HepG2 (cell line): ENCODE measurements at regions not wholly inside any gene's neighbourhood (a gene's known extent, or its start where the extent isn't known, plus 50 kb on each side); places are given as distances from the start of the nearest gene placed in this dataset.

Experiments used
- ATAC-seq: fragments of 200-7000 bp; cut with Tn5 transposase; 3 replicates; pipeline ENCODE4 v1.9.1; 2020; ENCODE audit warnings: mild to moderate bottlenecking, moderate library complexity
- BruUV-seq: library from RNA; stranded (reverse); fragments of 400-500 nt; replicated peaks from 2 replicates; lab custom pipeline; 2021; lab: Mats Ljungman, UMichigan
- CTCF ChIA-PET: fragments of 300-600 bp; formaldehyde crosslinking; extraction: SDS; loops from one replicate; lab custom pipeline; 2021; ENCODE audit warnings: low total read pairs, inconsistent platforms, low intra/inter-chr PET ratio; lab: Yijun Ruan, JAX
- POLR2A ChIA-PET: fragments of 350-600 bp; sonication (Branson Sonifier 250); formaldehyde crosslinking; loops from one replicate; lab custom pipeline; 2020; ENCODE audit warnings: antibody characterized with exemption, inconsistent platforms; lab: Yijun Ruan, JAX
- DNase-seq: peaks from one replicate; pipeline ENCODE4 v3.0.0-alpha.2; 2015; ENCODE audit warnings: low spot score
- FAIRE-seq: peaks from 3 replicates; lab custom pipeline; 2011; peaks lifted over from hg19 to GRCh38; lab: Jason Lieb, UNC
- H2AFZ ChIP-seq: one replicate; pipeline ENCODE4 v1.6.1; 2011; ENCODE audit warnings: low read length, inconsistent platforms
- H3K27ac ChIP-seq: fragments of 300-600 bp; 3 replicates; pipeline ENCODE4 v1.8.0; 2011; ENCODE audit warnings: mixed run types, mild to moderate bottlenecking, mixed read lengths, low read length, inconsistent platforms; ENCODE audit not compliant: insufficient read depth; ENCODE audit errors: extremely low read length
- H3K27me3 ChIP-seq, 2 experiments: fragments of 200-600 bp in 1 of 2; 2 replicates in 1 of 2; 3 replicates in 1 of 2; pipeline versions ENCODE4 v1.6.0 to v1.8.0; 2011; ENCODE audit warnings: low read length in 2 of 2, mild to moderate bottlenecking in 2 of 2, moderate library complexity in 2 of 2, inconsistent platforms in 1 of 2; ENCODE audit not compliant: insufficient read depth in 2 of 2, control insufficient read depth in 1 of 2
- H3K36me3 ChIP-seq, 2 experiments: fragments of 200-600 bp in 1 of 2; replicated peaks in 1 of 2; 2 replicates in 1 of 2; 3 replicates in 1 of 2; pipeline versions ENCODE4 v1.5.1 to v1.8.0; 2011; ENCODE audit warnings: low read length in 2 of 2, inconsistent platforms in 1 of 2; ENCODE audit not compliant: insufficient read depth in 2 of 2, control insufficient read depth in 1 of 2
- H3K4me1 ChIP-seq: 2 replicates; pipeline ENCODE4 v1.5.1; 2012; ENCODE audit warnings: low read length, inconsistent platforms; ENCODE audit not compliant: insufficient read depth
- H3K4me2 ChIP-seq: 2 replicates; pipeline ENCODE4 v1.6.0; 2011; ENCODE audit warnings: low read depth, low read length, inconsistent platforms
- H3K4me3 ChIP-seq, 3 experiments: fragments of 200-600 bp in 1 of 3; sonication (generic), shearing (Covaris generic) in 1 of 3; replicated peaks in 1 of 3; 2 replicates each; pipeline ENCODE4 v1.5.1; 2011 to 2016; ENCODE audit warnings: low read length in 3 of 3, inconsistent platforms in 2 of 3, low read depth in 2 of 3, mild to moderate bottlenecking in 2 of 3, control low read depth in 1 of 3, mixed read lengths in 1 of 3; ENCODE audit not compliant: insufficient read depth in 1 of 3
- H3K79me2 ChIP-seq: one replicate; pipeline ENCODE4 v1.6.1; 2011; ENCODE audit warnings: low read length, inconsistent platforms; ENCODE audit not compliant: insufficient read depth
- H3K9ac ChIP-seq: 2 replicates; pipeline ENCODE4 v1.6.0; 2011; ENCODE audit warnings: mild to moderate bottlenecking, low read depth, low read length, inconsistent platforms; ENCODE audit not compliant: insufficient read depth
- H3K9me3 ChIP-seq: 2 replicates; pipeline ENCODE4 v1.5.1; 2012; ENCODE audit warnings: mild to moderate bottlenecking, low read length
- H4K20me1 ChIP-seq: 2 replicates; pipeline ENCODE4 v1.6.0; 2011; ENCODE audit warnings: inconsistent platforms, mild to moderate bottlenecking, low read length, moderate library complexity; ENCODE audit not compliant: insufficient read depth
- HOXD1 ChIP-seq: sonication (generic); formaldehyde crosslinking; IDR thresholded peaks from 2 replicates; pipeline ENCODE4 v1.5.0; 2020; ENCODE audit warnings: missing genetic modification reagents
- NFKBIZ ChIP-seq: IDR thresholded peaks from 2 replicates; pipeline ENCODE4 v1.6.1; 2018; ENCODE audit warnings: missing genetic modification reagents, missing compliant biosample characterization
- NRL ChIP-seq: sonication (generic); formaldehyde crosslinking; IDR thresholded peaks from 2 replicates; pipeline ENCODE4 v1.5.0; 2020; ENCODE audit warnings: missing genetic modification reagents, mild to moderate bottlenecking, moderate library complexity, borderline replicate concordance
- PHF8 ChIP-seq: sonication (generic); formaldehyde crosslinking; IDR thresholded peaks from 2 replicates; pipeline ENCODE4 v1.5.0; 2020; ENCODE audit warnings: missing genetic modification reagents
- SP1 ChIP-seq, 2 experiments: fragments of 450-650 bp in 1 of 2; sonication (generic) in 1 of 2; formaldehyde crosslinking in 1 of 2; IDR thresholded peaks; 2 replicates each; pipeline versions ENCODE4 v1.4.0 to v1.6.1; 2016 to 2020; ENCODE audit warnings: missing genetic modification reagents in 1 of 2
- STAT5B ChIP-seq: sonication (generic); formaldehyde crosslinking; IDR thresholded peaks from 2 replicates; pipeline ENCODE4 v1.4.0; 2020; ENCODE audit warnings: missing genetic modification reagents
- SYNCRIP ChIP-seq: fragments of 200-400 bp; formaldehyde crosslinking; IDR thresholded peaks from 2 replicates; pipeline ENCODE4 v1.6.1; 2018; ENCODE audit warnings: mild to moderate bottlenecking, low read depth, low read length; ENCODE audit not compliant: insufficient read depth
- ZFP36L2 ChIP-seq: sonication (generic); formaldehyde crosslinking; IDR thresholded peaks from 2 replicates; pipeline ENCODE4 v1.4.0; 2020; ENCODE audit warnings: missing genetic modification reagents
- ZNF331 ChIP-seq: sonication (generic); formaldehyde crosslinking; IDR thresholded peaks from 2 replicates; pipeline ENCODE4 v1.4.0; 2020; ENCODE audit warnings: missing genetic modification reagents
- ZNF567 ChIP-seq: sonication (generic); formaldehyde crosslinking; IDR thresholded peaks from 2 replicates; pipeline ENCODE4 v1.8.1; 2023; ENCODE audit warnings: mild to moderate bottlenecking, missing genetic modification reagents, borderline replicate concordance
- ZNF703 ChIP-seq: sonication (generic); formaldehyde crosslinking; IDR thresholded peaks from 2 replicates; pipeline ENCODE4 v1.5.1; 2020; ENCODE audit warnings: missing genetic modification reagents, mild to moderate bottlenecking, moderate library complexity, borderline replicate concordance
- WGBS: methylation state at CpG from one replicate; pipeline ENCODE4 v1.1.6; 2017; ENCODE audit warnings: low lambda C conversion rate; 5-methylcytosine and 5-hydroxymethylcytosine counted together
- in situ Hi-C: cut with HindIII; loops from 2 replicates; pipeline ENCODE4 v1.10.0; 2017; ENCODE audit warnings: low pct_unique_long_range_greater_than_20kb; ENCODE audit not compliant: extremely low pct_ligation_motif_present
- intact Hi-C: fragments of 100-400 bp; cut with micrococcal nuclease; formaldehyde crosslinking; loops from one replicate; pipeline ENCODE4 v1.10.0; 2022; ENCODE audit not compliant: unreplicated experiment
- TF ChIP-seq, protein P1 (sequence below): sonication (generic); formaldehyde crosslinking; IDR thresholded peaks from 2 replicates; pipeline ENCODE4 v1.4.0; 2020; ENCODE audit warnings: missing genetic modification reagents, borderline replicate concordance
- TF ChIP-seq, protein P2 (sequence below): sonication (generic); formaldehyde crosslinking; IDR thresholded peaks from 2 replicates; pipeline ENCODE4 v1.5.0; 2020; ENCODE audit warnings: mild to moderate bottlenecking, missing genetic modification reagents, borderline replicate concordance
- TF ChIP-seq, protein P3 (sequence below): sonication (generic); formaldehyde crosslinking; conservative IDR thresholded peaks from 2 replicates; pipeline ENCODE4 v1.4.0; 2020; ENCODE audit warnings: missing genetic modification reagents
- TF ChIP-seq, protein P4 (sequence below): sonication (generic); formaldehyde crosslinking; IDR thresholded peaks from 2 replicates; pipeline ENCODE4 v1.5.1; 2020; ENCODE audit warnings: missing genetic modification reagents, mild to moderate bottlenecking, borderline replicate concordance

DNA sequence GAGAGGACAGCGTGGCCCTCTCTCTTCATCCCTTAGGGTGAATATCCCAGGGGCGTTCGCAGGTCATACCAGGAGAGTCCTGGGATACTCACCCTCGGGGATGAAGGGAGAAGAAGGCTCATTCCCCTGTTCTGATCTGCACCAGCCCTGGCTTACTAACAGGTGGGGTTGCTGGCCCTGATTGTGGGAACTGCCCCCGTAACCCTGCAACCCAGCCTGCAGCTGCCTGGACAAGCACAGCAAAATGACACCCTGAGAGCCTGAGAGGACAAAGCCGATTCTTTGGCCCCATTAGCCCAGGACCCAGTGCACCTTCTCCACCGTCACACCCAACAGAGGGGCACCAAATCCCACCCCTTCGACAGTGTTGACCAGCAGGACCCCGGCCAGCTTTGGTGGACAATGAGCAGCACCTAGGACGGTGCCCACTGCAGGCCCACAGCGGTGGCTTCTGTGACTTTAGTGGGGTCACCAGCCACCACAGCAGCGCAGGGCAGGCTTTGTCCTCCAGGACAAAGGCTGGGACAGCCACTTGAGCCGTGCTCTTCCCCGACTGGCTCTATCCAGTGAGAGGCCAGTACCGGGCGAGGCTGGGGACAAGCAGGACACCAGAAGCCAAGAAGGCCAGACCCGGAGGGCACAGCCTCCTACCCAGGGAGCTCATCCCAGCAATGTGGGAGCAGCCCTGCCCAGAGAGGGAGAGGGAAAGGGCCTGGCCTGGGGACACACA, 98.5 kb upstream of the RTL6 start (continued):
- TF ChIP-seq ZNF567 (CRISPR knock-in tag) (no peak), HOXD1 (CRISPR knock-in tag) (no peak)
- TF ChIP-seq, protein P1, sequence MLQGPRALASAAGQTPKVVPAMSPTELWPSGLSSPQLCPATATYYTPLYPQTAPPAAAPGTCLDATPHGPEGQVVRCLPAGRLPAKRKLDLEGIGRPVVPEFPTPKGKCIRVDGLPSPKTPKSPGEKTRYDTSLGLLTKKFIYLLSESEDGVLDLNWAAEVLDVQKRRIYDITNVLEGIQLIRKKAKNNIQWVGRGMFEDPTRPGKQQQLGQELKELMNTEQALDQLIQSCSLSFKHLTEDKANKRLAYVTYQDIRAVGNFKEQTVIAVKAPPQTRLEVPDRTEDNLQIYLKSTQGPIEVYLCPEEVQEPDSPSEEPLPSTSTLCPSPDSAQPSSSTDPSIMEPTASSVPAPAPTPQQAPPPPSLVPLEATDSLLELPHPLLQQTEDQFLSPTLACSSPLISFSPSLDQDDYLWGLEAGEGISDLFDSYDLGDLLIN (CRISPR knock-in tag) = no peak
- TF ChIP-seq, protein P2, sequence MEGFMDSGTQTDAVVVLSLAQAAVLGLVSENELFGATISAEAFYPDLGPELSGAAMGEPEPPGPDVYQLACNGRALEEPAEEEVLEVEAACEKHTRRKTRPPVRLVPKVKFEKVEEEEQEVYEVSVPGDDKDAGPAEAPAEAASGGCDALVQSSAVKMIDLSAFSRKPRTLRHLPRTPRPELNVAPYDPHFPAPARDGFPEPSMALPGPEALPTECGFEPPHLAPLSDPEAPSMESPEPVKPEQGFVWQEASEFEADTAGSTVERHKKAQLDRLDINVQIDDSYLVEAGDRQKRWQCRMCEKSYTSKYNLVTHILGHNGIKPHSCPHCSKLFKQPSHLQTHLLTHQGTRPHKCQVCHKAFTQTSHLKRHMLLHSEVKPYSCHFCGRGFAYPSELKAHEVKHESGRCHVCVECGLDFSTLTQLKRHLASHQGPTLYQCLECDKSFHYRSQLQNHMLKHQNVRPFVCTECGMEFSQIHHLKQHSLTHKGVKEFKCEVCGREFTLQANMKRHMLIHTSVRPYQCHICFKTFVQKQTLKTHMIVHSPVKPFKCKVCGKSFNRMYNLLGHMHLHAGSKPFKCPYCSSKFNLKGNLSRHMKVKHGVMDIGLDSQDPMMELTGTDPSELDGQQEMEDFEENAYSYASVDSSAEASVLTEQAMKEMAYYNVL = no peak
- TF ChIP-seq, all 625 proteins: peak for 0

DNA sequence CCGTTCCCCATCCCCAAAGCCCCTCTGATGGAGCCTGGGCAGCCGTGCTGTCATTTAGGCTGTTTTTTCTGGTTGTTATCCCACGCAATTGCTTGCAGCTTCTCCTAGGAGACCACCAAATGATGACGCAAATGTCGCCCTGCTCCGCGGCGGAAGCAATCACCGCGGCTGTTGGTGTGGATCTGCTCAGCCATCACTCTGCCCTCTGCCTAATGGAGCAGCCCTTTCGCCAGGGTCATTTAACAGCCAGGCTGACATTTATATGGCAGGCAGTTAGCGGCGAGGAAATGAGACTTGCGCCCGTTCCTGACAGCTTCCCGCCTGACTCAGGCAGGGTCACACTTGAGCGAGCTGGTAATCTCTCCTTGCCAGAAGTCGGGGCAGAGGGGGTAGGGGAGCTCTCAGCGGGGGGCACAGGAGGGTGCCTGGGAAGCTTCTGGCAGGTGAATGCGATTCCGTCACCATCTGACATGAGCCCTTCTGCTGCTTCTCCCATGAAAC, 97.9 kb upstream of the RTL6 start:
- H3K4me1 ChIP-seq = no peaks in the 10 kb centered on the region
- CTCF ChIA-PET = no interaction called here
- no peaks in the 10 kb centered on the region for H3K36me3 ChIP-seq
- 12% methylated on average over 8 of the region's 21 CpGs for WGBS
- H3K9ac ChIP-seq = no peak overlapping the region
- H3K9me3 ChIP-seq = no peaks in the 10 kb centered on the region
- no peak for ATAC-seq
- no peak overlapping the region for H3K4me2 ChIP-seq
- intact Hi-C loops = no loop called here
- no peaks in the 10 kb centered on the region for H3K79me2 ChIP-seq
- no peak overlapping the region for H3K4me3 ChIP-seq
- no peak for DNase-seq
- POLR2A ChIA-PET = no interaction called here
- in situ Hi-C loops = no loop called here
- H4K20me1 ChIP-seq = no peaks in the 10 kb centered on the region
- H3K27ac ChIP-seq = no peak overlapping the region
- peaks cover 8 to 59% of the 10 kb centered on the region in 2 experiments for H3K27me3 ChIP-seq
- no TSS peak for BruUV-seq
- no peak for FAIRE-seq
- no peak overlapping the region for H2AFZ ChIP-seq
- no peak for TF ChIP-seq SP1 (IDR thresholded peaks at IDR 0.05)
- TF ChIP-seq SP1 (CRISPR knock-in tag; IDR thresholded peaks at IDR 0.05) = no peak
- no peak for TF ChIP-seq PHF8 (CRISPR knock-in tag)
- TF ChIP-seq, protein P3, sequence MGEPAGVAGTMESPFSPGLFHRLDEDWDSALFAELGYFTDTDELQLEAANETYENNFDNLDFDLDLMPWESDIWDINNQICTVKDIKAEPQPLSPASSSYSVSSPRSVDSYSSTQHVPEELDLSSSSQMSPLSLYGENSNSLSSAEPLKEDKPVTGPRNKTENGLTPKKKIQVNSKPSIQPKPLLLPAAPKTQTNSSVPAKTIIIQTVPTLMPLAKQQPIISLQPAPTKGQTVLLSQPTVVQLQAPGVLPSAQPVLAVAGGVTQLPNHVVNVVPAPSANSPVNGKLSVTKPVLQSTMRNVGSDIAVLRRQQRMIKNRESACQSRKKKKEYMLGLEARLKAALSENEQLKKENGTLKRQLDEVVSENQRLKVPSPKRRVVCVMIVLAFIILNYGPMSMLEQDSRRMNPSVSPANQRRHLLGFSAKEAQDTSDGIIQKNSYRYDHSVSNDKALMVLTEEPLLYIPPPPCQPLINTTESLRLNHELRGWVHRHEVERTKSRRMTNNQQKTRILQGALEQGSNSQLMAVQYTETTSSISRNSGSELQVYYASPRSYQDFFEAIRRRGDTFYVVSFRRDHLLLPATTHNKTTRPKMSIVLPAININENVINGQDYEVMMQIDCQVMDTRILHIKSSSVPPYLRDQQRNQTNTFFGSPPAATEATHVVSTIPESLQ (CRISPR knock-in tag) = no peak
- TF ChIP-seq SYNCRIP = no peak
- TF ChIP-seq NFKBIZ = no peak
- no peak for TF ChIP-seq ZNF331 (CRISPR knock-in tag)
- TF ChIP-seq, protein P4, sequence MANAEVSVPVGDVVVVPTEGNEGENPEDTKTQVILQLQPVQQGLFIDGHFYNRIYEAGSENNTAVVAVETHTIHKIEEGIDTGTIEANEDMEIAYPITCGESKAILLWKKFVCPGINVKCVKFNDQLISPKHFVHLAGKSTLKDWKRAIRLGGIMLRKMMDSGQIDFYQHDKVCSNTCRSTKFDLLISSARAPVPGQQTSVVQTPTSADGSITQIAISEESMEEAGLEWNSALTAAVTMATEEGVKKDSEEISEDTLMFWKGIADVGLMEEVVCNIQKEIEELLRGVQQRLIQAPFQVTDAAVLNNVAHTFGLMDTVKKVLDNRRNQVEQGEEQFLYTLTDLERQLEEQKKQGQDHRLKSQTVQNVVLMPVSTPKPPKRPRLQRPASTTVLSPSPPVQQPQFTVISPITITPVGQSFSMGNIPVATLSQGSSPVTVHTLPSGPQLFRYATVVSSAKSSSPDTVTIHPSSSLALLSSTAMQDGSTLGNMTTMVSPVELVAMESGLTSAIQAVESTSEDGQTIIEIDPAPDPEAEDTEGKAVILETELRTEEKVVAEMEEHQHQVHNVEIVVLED = no peak
- no peak for TF ChIP-seq ZFP36L2 (CRISPR knock-in tag)
- no peak for TF ChIP-seq NRL
- TF ChIP-seq ZNF703 (CRISPR knock-in tag) = no peak
- no peak for TF ChIP-seq STAT5B (CRISPR knock-in tag)
